ENCODE measurements at regions not wholly inside any gene's neighbourhood (a gene's known extent, or its start where the extent isn't known, plus 50 kb on each side); places are given as distances from the start of the nearest gene placed in this dataset.

DNA sequence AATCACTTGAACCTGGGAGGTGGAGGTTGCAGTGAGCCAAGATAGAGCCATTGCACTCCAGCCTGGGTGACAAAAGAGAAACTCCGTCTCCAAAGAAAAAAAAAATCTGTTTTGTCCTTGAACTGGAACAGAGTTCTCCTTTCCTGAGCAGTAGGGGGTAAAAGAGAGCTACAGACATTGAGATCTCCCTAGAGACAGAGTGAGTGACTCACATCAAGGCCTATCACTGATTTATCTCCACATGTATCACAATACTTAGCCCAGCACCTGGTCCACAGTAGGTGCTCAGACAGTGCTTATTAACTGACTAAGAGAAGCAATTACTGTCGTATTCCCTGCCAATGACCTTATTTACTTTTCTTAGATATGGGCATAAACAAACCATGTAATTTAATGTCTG, 354.1 kb upstream of the C1orf87 start:
- Histone ChIP-seq H3K27me3 (ENCODE audit: control insufficient read depth in 4 of 4, insufficient read depth in 4 of 4, low read length in 3 of 4) (no peaks in the 10 kb centered on the region), H3K27ac (ENCODE audit: low read depth in 1 of 2, low read length in 2 of 2) (no peak overlapping the region), H3K9ac (ENCODE audit: low read depth in 1 of 2, low read length in 2 of 2) (no peak overlapping the region), H3K36me3 (ENCODE audit: control insufficient read depth in 4 of 4, insufficient read depth in 3 of 4, low read depth in 1 of 4, low read length in 3 of 4) (no peaks in the 10 kb centered on the region), H3K4me3 (ENCODE audit: low read depth in 1 of 3, low read length in 3 of 3) (no peak overlapping the region), H3K4me1 (ENCODE audit: control insufficient read depth in 4 of 4, insufficient read depth in 4 of 4, low read length in 3 of 4) (no peaks in the 10 kb centered on the region), H3K9me3 (ENCODE audit: control insufficient read depth in 4 of 4, low read length in 3 of 4) (no peaks in the 10 kb centered on the region)
- 75% methylated on average over 2 of the region's 2 CpGs for whole genome bisulfite sequencing
- no peak for DNase-seq (ENCODE audit: low spot score)
- TF ChIP-seq TAF1 (conservative IDR thresholded peaks at IDR 0.05) (no peak), RXRA (IDR thresholded peaks at IDR 0.05) (no peak), YY1 (IDR thresholded peaks at IDR 0.05) (no peak), FOXA1 (IDR thresholded peaks at IDR 0.05) (no peak), RAD21 (IDR thresholded peaks at IDR 0.05) (no peak), HNF4G (IDR thresholded peaks at IDR 0.05) (no peak), GABPA (IDR thresholded peaks at IDR 0.05 in 1 of 2, conservative IDR thresholded peaks at IDR 0.05 in 1 of 2) (no peak), NR2F2 (IDR thresholded peaks at IDR 0.05) (no peak), EGR1 (IDR thresholded peaks at IDR 0.05; ENCODE audit: low read depth in 2 of 2) (no peak), HNF4A (conservative IDR thresholded peaks at IDR 0.05) (no peak)
- TF ChIP-seq, protein P1, sequence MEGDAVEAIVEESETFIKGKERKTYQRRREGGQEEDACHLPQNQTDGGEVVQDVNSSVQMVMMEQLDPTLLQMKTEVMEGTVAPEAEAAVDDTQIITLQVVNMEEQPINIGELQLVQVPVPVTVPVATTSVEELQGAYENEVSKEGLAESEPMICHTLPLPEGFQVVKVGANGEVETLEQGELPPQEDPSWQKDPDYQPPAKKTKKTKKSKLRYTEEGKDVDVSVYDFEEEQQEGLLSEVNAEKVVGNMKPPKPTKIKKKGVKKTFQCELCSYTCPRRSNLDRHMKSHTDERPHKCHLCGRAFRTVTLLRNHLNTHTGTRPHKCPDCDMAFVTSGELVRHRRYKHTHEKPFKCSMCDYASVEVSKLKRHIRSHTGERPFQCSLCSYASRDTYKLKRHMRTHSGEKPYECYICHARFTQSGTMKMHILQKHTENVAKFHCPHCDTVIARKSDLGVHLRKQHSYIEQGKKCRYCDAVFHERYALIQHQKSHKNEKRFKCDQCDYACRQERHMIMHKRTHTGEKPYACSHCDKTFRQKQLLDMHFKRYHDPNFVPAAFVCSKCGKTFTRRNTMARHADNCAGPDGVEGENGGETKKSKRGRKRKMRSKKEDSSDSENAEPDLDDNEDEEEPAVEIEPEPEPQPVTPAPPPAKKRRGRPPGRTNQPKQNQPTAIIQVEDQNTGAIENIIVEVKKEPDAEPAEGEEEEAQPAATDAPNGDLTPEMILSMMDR (IDR thresholded peaks at IDR 0.05; ENCODE audit: low read depth, low read length, missing input control), result no peak
- TF ChIP-seq, protein P2, sequence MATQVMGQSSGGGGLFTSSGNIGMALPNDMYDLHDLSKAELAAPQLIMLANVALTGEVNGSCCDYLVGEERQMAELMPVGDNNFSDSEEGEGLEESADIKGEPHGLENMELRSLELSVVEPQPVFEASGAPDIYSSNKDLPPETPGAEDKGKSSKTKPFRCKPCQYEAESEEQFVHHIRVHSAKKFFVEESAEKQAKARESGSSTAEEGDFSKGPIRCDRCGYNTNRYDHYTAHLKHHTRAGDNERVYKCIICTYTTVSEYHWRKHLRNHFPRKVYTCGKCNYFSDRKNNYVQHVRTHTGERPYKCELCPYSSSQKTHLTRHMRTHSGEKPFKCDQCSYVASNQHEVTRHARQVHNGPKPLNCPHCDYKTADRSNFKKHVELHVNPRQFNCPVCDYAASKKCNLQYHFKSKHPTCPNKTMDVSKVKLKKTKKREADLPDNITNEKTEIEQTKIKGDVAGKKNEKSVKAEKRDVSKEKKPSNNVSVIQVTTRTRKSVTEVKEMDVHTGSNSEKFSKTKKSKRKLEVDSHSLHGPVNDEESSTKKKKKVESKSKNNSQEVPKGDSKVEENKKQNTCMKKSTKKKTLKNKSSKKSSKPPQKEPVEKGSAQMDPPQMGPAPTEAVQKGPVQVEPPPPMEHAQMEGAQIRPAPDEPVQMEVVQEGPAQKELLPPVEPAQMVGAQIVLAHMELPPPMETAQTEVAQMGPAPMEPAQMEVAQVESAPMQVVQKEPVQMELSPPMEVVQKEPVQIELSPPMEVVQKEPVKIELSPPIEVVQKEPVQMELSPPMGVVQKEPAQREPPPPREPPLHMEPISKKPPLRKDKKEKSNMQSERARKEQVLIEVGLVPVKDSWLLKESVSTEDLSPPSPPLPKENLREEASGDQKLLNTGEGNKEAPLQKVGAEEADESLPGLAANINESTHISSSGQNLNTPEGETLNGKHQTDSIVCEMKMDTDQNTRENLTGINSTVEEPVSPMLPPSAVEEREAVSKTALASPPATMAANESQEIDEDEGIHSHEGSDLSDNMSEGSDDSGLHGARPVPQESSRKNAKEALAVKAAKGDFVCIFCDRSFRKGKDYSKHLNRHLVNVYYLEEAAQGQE (IDR thresholded peaks at IDR 0.05), result no peak

DNA sequence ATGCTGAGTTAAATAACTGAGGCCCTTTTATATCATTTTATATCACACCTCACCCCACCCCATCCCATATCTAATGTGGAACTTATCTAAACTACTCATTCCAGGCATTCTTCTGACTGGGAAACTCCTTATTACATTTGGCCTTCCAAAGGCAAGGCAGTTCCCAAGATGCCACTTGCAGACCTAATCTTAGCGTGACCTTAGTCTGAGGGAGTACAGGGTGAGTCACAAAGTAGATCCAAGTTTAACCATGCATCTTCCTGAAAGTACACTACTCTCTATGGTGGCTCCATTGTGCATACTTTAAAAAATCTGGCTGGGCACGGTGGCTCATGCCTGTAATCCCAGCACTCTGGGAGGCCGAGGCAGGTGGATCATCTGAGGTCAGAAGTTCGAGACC, 353.6 kb upstream of the C1orf87 start:
- H3K4me1 ChIP-seq (ENCODE audit: control insufficient read depth in 4 of 4, insufficient read depth in 4 of 4, low read length in 3 of 4), result no peaks in the 10 kb centered on the region
- no peaks in the 10 kb centered on the region for H3K36me3 ChIP-seq (ENCODE audit: control insufficient read depth in 4 of 4, insufficient read depth in 3 of 4, low read depth in 1 of 4, low read length in 3 of 4)
- 90% methylated on average over 4 of the region's 4 CpGs for WGBS
- TF ChIP-seq FOXA1 (IDR thresholded peaks at IDR 0.05), result no peak
- TF ChIP-seq RAD21 (IDR thresholded peaks at IDR 0.05), result no peak
- TF ChIP-seq, protein P2 (IDR thresholded peaks at IDR 0.05), result no peak
- TF ChIP-seq HNF4A (conservative IDR thresholded peaks at IDR 0.05), result no peak
- TF ChIP-seq GABPA (IDR thresholded peaks at IDR 0.05 in 1 of 2, conservative IDR thresholded peaks at IDR 0.05 in 1 of 2), result no peak
- TF ChIP-seq HNF4G (IDR thresholded peaks at IDR 0.05), result no peak
- TF ChIP-seq EGR1 (IDR thresholded peaks at IDR 0.05; ENCODE audit: low read depth in 2 of 2), result no peak
- TF ChIP-seq, protein P3, sequence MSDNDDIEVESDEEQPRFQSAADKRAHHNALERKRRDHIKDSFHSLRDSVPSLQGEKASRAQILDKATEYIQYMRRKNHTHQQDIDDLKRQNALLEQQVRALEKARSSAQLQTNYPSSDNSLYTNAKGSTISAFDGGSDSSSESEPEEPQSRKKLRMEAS (IDR thresholded peaks at IDR 0.05), result no peak
- no peak for TF ChIP-seq SP1 (IDR thresholded peaks at IDR 0.05)
- no peak for TF ChIP-seq YY1 (IDR thresholded peaks at IDR 0.05)
- TF ChIP-seq NR2F2 (IDR thresholded peaks at IDR 0.05), result no peak
- TF ChIP-seq, protein P4, sequence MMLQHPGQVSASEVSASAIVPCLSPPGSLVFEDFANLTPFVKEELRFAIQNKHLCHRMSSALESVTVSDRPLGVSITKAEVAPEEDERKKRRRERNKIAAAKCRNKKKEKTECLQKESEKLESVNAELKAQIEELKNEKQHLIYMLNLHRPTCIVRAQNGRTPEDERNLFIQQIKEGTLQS (IDR thresholded peaks at IDR 0.05), result no peak
- no peak for TF ChIP-seq JUND (IDR thresholded peaks at IDR 0.05)
- TF ChIP-seq TAF1 (conservative IDR thresholded peaks at IDR 0.05), result no peak
- no peak for TF ChIP-seq FOXA2 (IDR thresholded peaks at IDR 0.05)
- no peak for TF ChIP-seq RXRA (IDR thresholded peaks at IDR 0.05)
- TF ChIP-seq, protein P1 (IDR thresholded peaks at IDR 0.05; ENCODE audit: low read depth, low read length, missing input control), result no peak
- DNase-seq (ENCODE audit: low spot score), result no peak
- no peak overlapping the region for H3K27ac ChIP-seq (ENCODE audit: low read depth in 1 of 2, low read length in 2 of 2)
- no peak overlapping the region for H3K4me3 ChIP-seq (ENCODE audit: low read depth in 1 of 3, low read length in 3 of 3)
- no peaks in the 10 kb centered on the region for H3K9me3 ChIP-seq (ENCODE audit: control insufficient read depth in 4 of 4, low read length in 3 of 4)
- no peaks in the 10 kb centered on the region for H3K27me3 ChIP-seq (ENCODE audit: control insufficient read depth in 4 of 4, insufficient read depth in 4 of 4, low read length in 3 of 4)
- H3K9ac ChIP-seq (ENCODE audit: low read depth in 1 of 2, low read length in 2 of 2), result no peak overlapping the region
